Fibroblast of skin of scalp (primary cell): ENCODE measurements at regions not wholly inside any gene's neighbourhood (a gene's known extent, or its start where the extent isn't known, plus 50 kb on each side); places are given as distances from the start of the nearest gene placed in this dataset.

Experiments used
- DNase-seq: peaks from one replicate; pipeline ENCODE4 v3.0.0-alpha.2; 2013

DNA sequence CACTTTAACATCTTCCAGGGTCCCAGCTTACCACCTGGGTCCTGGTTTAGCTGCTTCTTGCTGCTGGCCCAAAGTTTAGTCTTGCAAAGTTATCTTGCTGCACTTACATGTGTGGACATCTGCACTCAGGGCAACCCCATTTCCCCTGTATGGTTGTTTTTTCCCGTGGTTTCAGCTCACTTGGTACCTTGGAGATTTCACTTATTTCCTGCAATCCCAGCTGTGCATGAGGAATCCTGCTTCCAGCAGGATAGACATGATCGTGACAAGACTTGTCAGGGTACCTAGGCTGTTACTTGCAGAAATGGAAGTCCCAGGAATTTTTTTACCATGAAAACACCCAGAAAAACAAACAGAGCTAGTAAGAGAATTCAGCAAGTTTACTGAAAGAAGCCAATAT is 95.9 kb upstream of the LEP start:
- DNase-seq: no peak

DNA sequence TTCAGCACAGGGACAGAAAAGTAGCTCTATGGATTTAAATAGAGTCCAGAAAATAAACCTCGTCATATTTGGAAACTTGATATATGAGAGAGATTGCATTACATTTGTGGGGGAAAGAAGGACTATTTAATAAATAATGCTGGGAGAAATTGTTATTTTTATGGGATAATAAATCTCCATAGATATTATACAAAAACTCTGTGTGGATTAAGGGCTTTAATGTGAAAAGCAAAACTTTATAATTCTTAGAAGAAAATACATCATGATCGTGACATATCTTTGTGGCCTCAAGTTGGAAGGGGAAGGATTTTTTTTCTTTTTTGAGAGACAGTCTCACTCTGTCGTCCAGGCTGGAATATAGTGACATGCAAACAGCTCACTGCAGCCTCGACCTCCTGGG is 95.0 kb upstream of the LEP start:
- DNase-seq: no peak

- DNase-seq: no peak
These were observed 92.4 kb upstream of the LEP start for GRCh38 chr7:128148676-128149075.

GRCh38 chr7:128150223-128150865 is 90.7 kb upstream of the LEP start:
- DNase-seq: no peak

GRCh38 chr7:128151635-128152034 is 89.4 kb upstream of the LEP start:
- DNase-seq: no peak

GRCh38 chr7:128152721-128153120 is 88.4 kb upstream of the LEP start:
- no peak for DNase-seq

DNA sequence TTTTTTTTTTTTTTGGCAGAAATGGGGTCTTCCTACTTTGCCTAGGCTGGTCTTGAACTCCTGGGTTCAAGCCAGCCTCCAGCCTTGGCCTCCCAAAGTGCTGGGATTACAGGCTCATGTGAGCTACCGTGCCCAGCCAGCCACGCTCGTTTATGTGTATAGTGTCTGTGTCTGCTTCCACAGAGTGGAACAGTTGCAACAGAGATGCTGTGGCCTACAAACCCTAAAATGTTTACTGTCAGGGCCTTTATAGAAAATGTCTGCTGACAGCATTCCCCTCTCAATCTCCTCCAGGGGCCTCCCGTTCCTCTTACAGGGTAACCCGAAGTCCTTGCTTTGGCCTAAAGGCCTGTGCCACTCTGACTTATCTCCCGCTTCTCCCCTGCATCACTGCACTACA is 87.6 kb upstream of the LEP start:
- no peak for DNase-seq

DNA sequence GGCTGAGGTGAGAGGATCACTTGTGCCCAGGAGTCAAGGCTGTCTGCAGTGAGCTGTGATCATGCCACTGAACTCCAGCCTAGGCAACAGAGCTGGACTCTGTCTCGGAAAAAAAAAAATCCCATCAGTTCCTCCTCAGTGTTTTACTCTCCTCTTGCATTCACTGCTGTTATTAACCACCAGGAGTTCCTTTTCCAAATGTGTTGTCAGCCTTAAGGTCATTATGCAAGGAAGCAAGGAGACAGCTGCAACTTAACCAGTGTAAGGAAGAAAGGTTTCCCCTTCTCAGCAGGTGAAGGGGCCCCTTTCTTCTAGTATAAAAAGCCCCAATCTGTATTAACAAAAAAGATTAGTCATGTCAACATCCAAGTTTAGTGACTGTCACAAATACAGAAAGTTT is 86.6 kb upstream of the LEP start:
- DNase-seq: no peak

- DNase-seq: no peak
These were observed 85.9 kb upstream of the LEP start for GRCh38 chr7:128155100-128155740.

- no peak for DNase-seq
These were observed 83.2 kb upstream of the LEP start for GRCh38 chr7:128157906-128158305.

GRCh38 chr7:128158370-128158769 is 82.7 kb upstream of the LEP start:
- no peak for DNase-seq

- DNase-seq: no peak
These were observed 80.8 kb upstream of the LEP start for GRCh38 chr7:128160296-128160695.

DNA sequence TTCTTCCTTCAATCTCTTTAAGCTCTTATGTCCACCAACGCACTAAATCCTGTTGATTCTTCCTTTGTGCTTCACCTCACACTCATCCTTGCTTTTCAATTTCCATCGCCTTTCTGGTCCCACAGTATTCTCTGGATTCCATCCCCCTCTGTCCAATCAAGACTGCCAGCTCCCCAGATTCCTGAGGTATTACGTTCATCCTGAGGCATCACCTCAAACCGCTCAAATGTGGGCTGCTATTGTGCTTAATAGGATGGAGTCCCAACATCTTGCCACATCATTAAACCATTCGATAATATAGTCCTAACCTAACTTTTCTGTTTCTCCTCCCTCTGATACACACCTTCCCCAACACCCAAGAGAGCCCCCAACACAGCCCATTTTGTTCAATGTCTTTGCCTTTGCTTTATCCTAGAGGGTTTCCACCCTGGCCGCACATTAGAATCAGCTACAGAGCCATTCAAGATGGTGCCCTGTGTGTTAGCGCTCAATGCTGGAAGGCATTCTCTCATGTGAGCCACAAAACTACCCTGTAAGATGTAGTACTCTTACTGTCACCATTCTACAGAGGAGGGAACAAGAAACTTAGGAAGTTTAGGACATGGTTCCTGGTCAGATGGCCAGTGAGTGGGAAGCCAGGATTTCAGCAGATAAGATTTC is 79.5 kb upstream of the LEP start:
- no peak for DNase-seq

DNA sequence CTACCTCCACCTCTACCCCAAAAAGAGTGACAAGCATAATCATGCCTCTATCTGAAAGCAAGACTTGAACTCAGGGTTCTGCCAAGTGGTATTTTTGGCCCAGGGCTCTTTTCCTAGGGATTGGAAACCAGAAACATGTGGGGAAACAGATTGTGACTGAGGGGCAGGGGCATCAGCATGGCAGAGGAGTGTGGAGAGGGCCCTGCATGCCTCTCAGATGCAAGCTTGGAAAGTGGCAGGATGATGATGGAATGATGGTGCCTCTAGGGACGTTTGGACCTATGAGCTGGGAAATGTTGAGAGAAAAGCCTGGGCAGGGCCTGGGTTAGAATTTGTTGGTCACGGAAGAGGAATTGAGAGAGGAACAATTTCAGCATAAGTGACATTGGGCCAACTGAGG is 78.4 kb upstream of the LEP start:
- no peak for DNase-seq

GRCh38 chr7:128163473-128163872 is 77.6 kb upstream of the LEP start:
- no peak for DNase-seq

DNA sequence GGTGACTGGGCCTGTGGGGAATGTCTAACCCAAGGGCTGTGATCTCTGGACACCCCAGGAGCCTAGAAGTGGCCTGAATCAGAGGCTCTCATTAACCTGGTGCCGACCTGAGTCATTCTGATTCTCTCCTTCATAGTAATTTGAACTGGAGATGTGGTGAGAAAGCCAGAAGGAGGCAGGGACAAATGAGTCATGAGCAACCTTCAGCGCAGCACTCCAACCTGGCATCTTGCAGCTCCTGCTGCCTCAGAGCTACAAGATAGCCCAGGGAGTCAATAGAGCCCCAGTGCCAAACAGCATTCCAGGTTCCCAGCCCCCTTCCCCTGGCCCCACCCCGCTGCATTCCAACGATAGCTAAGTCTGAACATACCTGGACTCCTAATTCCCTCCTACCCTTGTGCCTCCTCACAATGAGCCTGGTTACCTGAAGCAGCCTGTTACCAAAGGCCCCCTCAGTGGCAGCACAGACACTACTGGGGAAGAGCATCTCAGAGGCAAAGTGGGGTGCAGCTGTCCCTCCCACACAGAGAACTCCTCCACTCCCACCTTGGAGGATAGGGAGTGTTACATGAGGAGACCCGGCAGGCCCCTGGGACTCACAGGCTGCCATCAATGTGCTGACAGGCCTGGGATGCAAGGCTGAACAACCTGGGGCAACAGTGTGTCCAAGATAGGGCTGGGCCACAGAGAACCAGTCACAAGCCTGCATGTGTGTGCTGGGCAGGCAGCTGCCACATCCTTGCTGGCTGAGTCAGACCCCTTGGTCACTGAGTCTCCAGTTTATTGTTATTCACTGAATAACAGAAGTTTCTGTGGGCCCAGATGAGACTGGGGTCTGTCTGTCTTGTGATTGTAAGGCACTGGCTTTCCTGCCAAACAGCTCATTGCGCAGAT is 76.8 kb upstream of the LEP start:
- peak; percentile 47 for DNase-seq

GRCh38 chr7:128164955-128165670 is 76.0 kb upstream of the LEP start:
- DNase-seq: no peak

DNA sequence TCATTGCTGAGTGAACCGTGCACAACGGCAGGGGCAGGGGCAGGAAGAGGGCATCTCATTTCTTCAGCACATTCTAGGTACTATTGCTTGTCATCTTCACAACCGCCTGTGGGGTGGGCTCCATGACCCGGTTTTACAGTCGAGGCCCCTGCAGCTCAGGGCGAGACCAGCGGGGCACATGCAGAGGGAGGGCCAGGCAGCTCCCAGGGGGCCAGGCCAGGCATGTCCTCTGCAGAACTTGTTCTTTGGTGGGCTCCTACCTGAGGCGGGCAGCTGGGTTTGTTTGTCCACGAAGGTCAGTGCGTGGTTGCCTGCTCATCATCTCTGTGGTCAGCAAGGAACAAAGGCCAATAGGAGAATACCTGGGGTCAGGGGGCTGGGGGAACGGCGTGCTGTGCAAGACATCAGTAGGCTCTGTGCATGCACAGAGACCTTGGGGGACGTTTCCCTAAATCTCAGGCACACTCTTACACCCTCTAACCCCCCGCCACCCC is 75.1 kb upstream of the LEP start:
- DNase-seq: no peak

GRCh38 chr7:128166603-128167041 is 74.5 kb upstream of the LEP start:
- DNase-seq: no peak

- DNase-seq: peak; percentile 46
These were observed 73.9 kb upstream of the LEP start for GRCh38 chr7:128167042-128167701.

- DNase-seq: no peak
These were observed 73.0 kb upstream of the LEP start for GRCh38 chr7:128167791-128168666.
